ENCODE measurements at regions not wholly inside any gene's neighbourhood (a gene's known extent, or its start where the extent isn't known, plus 50 kb on each side); places are given as distances from the start of the nearest gene placed in this dataset.
"Not testable (repeated sequence)": the region's sequence is repeated elsewhere in the genome, so short reads cannot be mapped to it uniquely, and the experiment has no call there.

DNA sequence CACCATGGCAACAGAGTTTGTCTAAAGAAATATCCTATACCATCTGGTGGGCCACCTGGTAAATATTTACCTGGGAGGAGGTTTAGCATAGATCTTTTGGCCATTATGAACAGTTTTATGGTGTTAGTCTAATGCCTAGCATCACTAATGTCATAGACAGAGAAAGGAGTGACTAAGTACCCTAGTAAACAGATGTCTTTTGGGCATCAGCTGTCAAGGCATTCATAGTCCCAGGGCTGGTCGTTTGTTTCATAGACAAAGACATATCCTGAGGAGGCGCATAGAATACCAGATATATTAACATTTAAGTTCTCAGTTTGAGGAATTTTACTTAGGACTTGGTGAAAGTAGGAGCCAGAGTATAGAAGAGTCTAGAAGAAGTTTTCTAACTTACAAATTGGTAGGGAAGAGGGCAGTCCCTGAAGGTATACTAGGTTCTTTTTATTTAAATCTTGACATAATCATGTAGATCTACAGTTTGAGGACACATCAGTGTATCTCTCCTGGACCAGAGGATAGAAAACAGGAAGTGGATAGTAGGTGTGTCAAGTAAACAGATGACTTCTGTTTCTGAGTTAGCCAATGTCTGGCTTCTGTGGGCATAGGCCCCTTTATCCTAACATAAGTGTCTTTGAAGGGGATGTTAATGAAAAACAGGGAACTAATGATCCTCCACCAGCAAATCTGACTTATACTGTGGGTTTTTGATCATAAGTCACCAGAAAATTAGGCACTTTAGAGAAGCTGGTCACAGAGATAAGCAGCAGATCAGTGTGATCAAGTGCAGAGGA lies 105.0 kb upstream of the PRSS3 start:
- FAIRE-seq (no peak), DNase-seq (ENCODE audit: low spot score) (no peak)

DNA sequence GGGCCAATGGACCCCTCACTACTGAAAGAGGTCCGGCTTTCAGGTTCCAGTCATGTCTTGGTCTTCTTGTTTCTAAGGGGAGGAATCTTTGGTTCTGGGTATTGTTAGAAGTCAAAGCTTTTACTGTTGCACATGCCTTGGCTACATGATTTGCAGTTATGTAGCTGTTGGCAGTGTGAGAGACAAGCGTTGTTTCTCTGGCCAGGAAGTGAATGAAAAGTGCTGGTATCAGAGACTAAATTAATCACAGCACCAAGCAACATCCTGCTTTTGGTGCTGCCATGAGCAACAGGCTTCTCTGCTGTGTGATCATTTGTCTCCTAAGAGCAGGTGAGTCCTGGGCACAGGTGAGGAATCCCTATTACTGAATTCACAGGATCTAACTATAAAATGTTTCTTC lies 100.1 kb upstream of the PRSS3 start:
- DNase-seq (ENCODE audit: low spot score) (no peak), FAIRE-seq (no peak)

DNA sequence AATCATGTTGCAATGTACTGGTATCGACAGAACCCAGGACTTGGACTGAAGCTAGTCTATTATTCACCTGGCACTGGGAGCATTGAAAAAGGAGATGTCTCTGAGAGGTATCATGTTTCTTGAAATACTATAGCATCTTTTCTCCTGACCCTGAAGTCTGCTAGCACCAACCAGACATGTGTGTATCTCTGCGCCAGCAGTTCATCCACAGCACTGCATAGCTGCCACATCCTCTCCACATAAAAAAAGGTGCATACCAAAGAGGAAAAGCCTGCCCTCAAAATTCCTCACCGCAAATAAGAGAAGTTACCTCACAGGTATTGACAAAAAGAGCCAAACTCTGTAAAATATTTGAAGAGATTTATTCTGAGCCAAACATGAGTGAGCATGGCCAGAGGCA lies 99.5 kb upstream of the PRSS3 start:
- FAIRE-seq, result no peak
- no peak for DNase-seq (ENCODE audit: low spot score)

DNA sequence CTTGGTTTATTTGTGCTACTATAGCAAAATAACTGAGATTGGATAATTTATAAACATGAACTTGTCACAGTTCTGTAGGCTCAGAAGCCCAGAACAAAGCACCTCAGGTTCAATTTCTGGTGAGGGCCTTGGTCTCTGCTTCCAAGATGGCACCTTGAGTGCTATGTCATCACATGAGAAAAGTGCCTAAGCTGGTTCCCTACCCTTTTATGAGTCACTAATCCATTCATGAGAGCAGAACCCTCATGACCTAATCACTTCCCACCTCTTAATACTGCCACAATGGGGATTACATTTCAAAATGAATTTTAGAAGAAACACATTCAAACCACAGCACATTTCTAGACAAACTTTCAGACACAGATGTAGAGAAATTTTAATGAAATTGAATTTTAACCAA lies 98.2 kb upstream of the PRSS3 start:
- DNase-seq (ENCODE audit: low spot score) (no peak), FAIRE-seq (no peak)

DNA sequence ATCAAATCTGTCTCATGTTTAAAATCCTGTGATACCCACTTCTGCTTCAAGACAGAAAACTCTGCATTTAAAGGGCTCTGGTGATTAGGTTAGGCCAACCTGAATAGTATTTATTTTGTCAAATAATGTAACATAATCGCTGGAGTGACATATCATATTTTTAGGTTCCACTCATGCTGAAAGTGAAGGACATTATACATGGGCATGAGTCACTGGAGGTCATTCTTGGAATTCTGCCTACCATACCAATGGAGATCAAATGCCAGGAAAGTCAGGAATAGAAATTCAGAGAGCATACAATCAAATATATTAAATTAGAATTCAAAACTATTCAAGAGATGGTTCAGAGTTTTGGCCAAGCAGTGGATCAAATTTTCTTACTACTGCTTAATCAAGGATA lies 97.1 kb upstream of the PRSS3 start:
- DNase-seq (ENCODE audit: low spot score), result no peak
- no peak for FAIRE-seq

DNA sequence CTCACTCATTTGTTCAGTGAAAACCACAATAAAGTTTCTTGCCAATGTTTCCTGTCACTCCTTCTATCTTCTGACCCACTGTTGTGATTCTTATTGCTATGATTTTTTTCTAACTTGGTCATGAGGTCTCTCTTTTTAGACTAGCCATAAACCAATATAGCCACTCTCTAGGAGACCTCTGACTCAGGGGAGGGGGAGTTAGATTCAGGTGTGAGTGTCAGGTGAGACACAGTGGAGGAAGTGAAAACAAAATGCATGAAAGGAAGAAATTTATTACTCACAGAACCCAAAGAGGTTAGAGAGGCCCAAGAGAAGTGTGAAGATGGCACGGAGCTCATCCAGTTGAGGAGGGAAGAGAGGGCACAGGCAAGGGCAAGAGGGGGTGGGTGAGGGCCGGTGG lies 94.4 kb upstream of the PRSS3 start:
- FAIRE-seq; DNase-seq (ENCODE audit: low spot score): not testable (repeated sequence)

DNA sequence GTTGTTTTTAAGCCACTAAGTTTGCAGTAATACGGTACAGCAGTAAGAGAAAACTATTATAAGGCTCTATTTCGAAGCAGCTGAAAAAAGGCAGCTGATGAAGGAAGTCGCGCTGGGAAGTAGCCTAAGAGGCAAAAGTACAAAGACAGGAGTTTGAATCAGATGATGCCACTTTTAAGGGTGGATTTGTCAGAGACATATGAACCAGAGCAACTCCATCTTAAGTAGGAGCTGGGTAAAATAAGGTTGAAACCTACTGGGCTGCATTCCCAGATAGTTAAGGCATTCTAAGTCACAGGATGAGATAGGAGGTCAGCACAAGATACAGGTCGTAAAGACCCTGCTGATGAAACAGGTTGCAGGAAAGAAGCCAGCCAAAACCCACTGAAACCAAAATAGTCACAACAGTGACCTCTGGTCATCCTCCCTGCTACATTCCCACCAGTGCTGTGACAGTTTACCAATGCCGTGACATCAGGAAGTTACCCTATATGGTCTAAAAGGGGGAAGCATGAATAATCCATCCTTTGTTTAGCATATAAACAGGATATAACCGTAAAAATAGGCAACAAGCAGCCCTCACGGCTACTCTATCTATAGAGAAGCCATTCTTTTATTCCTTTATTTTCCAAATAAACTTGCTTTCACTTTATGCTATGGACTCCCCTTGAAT lies 91.8 kb upstream of the PRSS3 start:
- DNase-seq (ENCODE audit: low spot score) (no peak), FAIRE-seq (no peak)

DNA sequence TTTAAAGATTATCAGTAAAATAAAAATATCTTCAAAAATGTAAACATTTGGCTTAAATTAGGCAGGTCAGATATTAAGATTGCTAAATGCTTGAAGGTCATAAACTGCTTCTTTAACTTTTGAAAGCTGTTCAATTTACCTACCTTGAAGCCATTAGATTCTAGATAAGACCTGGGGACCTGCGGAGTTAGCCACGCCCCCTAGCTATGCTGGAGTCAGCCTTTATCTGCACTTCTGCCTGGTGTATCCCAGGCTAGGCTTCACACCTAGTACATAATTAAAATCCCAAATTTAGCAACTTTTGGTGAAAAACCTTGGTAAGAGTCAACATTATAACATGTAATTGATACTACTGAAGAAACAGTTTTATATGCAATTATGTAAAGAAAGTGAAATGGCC lies 89.9 kb upstream of the PRSS3 start:
- FAIRE-seq; DNase-seq (ENCODE audit: low spot score): not testable (repeated sequence)

DNA sequence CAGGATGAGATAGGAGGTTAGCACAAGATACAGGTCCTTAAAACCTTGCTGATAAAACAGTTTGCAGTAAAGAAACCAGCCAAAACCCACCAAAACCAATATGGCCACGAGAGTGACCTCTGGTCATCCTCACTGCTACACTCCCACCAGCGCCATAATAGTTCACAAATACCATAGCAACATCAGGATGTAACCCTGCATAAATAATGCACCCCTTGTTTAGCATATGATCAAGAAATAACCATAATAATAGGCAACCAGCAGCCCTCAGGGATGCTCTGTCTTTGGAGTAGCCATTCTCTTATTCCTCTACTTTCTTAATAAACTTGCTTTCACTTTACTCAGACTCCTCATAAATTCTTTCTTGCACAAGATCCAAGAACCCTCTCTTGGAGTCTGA lies 86.9 kb upstream of the PRSS3 start:
- FAIRE-seq (no peak), DNase-seq (ENCODE audit: low spot score) (no peak)

DNA sequence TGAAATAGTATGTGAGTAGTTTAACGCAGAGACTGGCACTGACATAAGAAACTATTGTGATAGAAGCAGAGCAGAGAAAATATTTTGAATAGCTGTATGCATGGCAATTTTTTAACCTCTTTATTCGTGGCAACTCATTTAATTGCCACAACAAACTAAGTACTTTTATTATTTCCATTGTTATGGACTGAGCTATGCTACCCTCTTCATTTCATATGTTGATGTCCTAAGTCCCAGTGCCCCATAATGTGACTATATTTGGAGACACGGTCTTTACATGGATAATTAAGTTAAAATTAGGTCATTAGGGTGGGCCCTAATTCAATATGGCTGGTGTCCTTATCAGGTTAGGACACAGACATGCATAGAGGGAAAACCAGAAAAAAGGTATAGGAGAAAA lies 86.1 kb upstream of the PRSS3 start:
- no peak for DNase-seq (ENCODE audit: low spot score)
- FAIRE-seq, result no peak

DNA sequence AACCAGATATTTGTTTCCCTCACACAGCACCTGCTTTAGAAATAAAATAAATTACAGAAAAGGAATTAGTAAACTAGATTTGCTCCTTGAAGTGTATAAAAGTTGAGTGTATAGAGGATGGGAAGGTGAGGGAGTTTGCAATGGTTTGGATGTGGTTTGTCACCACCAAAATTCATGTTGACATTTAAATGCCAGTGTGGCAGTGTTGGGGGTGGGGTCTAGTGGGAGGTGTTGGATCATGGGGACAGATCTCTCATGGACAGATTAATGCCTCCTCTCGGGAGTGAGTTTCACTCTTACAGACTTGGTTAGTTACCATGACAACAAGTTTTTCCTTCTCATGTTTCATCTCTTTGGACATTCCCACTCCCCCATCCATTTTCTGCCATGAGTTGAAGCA lies 83.9 kb upstream of the PRSS3 start:
- FAIRE-seq; DNase-seq (ENCODE audit: low spot score): not testable (repeated sequence)

DNA sequence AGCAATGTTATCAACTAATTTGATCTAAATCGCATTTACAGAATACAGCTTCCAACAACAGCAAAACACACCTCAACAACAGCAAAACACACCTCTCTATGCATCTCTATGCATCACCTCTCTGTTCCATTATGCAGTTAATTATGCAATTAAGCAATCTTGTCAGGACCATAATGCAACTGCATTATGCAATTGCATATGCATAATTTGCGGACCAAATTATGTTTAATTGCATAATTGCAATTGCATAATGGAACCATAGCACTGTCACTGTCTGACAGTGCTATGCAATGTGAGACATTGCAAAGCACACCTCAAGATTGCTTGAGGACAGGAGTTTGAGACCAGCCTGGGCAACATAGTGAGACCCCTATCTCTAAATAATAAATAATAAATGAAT lies 80.4 kb upstream of the PRSS3 start:
- DNase-seq (ENCODE audit: low spot score) (no peak), FAIRE-seq (no peak)

DNA sequence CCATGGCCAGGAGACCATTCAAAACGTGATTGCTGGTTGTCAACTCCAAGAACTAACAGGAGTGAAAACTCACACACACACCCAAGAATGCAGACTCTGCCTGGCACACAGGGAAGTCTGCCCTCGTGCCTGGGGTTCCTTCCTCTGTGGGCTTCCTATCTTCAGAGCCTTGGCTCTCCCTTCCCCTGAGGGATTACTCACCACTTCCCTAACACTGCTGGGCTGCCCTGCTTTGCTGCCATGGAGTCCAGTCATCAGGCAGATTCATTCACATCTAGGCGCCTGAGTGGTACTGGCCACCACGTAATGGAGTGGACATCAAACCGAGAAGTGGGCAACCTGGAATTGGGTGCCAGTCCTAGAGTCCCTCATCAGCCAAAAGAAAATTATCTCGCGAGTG lies 76.4 kb upstream of the PRSS3 start:
- peak; percentile 23 for FAIRE-seq

DNA sequence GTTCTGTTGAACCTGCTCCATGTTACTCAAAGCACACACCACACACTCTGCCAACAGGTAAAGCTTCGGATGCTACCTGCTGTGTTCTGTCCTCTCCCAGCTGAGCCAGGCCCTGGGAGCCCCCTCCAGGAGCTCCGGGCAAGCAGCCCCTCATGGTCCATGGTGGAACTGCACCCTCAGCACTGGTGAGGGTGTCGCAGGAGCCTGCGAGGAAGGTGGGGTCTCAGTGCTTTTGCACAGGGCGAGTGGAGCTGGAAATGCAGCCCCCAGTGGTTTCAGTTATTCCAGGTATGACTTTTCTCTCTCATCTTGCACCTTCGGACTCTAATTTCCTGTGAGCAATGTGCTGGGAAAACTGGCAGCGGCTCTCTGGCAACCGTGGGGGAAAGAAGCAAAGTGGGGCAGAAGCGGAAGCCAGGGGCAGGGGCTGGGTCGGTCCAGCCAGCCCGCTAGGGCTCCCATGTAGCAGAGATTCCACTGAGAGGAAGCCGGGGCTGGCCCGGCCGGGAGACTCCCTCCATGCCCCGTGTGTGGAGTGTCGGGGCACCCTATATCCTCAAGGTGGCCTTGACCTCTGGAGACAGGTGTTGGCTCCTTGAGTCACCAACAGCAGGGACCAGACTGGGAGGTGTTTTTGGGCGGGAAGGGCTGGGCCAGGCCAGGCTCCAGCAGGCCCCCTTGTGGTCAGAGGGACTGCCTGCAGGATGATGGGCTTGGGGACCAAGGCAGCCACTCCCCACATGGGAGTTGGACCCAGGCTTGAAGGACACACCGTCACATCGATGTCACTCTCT lies 75.6 kb upstream of the PRSS3 start:
- FAIRE-seq (peak; percentile 58), DNase-seq (ENCODE audit: low spot score) (peak; percentile 42)

More for the DNA sequence above, 76.4 kb upstream of the PRSS3 start:
- DNase-seq (ENCODE audit: low spot score), result no peak

DNA sequence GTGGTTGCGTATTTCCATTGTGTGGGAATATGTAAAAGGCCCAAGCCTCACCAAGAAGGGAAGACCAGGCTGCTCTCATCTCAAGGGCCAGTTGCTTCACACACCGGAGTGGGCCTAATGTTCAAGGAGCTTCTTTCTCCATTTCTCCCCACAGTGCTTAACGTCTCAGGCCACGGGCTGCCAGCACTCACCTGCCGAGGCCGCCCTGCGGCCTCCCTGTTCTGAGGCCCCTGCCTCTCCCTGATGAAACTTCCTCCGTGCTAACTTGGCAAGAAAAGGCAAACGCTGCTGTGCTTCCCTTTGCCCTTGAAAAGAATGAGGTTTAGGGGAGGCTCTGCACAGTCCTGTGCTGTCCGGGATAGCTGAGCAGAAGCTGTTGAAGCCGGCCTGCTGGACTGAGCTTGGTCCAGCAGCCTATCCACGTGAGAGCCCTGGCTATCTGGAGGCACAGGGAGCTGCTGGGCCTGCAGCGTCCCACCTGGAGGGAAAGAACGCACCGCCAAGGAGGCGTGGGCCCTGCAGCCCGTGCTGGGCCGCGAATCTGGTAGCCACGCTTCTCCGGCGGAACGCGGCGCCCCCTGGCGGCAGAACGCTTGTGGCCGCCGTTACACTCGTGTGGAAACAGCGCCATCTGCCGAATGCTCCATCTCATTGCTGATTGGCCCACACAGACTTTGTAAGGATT lies 73.5 kb upstream of the PRSS3 start:
- peak; percentile 95 for FAIRE-seq
- peak; percentile 80 for DNase-seq (ENCODE audit: low spot score)

DNA sequence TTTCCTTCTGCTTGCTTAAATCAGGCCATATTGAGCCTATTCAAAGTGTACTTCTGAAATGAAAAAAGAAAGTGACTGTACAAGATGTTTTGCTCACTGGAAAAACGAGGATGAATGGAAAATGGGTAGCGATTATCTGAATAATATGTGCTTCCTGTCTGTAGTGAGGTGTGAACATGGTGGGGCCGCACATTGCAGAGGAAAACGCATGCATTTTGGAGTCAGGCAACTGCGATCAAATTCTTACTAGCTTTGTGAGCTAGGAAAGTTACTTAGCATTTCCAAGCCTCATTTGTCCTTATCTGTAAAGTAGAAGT lies 73.0 kb upstream of the PRSS3 start:
- no peak for FAIRE-seq
- DNase-seq (ENCODE audit: low spot score), result no peak

DNA sequence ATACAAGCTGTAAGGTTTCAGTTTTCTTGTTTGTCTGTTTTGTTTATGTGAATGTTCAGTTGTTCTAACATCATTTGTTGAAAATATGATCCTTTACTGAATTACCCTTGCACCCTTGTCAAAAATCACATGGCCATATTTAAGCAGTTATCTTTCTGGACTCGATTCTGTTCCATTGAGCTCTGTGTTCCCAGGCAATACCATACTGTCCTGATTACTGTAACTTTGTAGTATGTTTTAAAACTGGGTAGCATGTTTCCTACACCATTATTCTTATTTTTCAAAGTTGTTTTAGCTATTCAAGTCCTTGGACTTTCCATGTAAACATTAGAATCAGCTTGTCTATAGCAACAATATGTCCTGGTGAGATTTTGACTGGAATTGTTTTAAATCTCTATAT lies 66.7 kb upstream of the PRSS3 start:
- FAIRE-seq (no peak), DNase-seq (ENCODE audit: low spot score) (no peak)

DNA sequence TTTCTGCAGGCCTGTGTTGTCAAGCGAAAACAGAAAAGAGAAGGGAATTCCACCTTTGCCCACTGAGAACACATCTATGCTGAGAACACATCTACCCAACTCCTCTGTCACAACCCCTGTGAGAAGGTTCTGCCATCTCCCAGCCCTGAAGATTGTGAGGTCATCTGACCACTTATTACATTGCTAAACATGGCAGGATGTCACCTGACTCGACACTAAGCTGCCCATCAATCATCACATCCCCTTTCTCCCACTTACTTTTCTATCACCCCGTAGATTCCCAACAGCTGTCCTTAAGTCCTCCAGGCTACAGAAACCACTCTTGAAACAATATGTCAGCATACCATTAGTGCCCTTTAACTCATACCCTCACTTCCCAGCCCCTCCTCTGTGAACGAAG lies 64.2 kb upstream of the PRSS3 start:
- FAIRE-seq (no peak), DNase-seq (ENCODE audit: low spot score) (no peak)

DNA sequence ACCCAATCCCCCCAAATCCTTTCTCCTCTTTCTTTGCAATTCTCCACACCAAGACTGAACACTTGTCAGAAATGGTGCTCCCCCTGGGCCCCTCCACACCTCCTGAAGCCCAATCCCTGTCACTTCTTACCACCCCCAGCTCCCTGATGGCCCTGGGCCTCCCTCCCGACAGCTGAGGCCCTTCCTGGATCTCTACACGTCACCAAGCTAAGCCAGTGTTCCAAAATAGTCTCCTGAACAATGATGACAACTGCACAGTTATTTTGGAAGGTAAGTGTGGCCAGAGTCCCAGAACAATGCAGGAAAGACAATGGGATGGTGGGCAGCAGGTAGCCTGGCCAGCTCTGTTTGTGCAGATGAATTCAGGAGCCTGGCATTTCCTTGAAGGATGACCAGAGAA lies 63.7 kb upstream of the PRSS3 start:
- DNase-seq (ENCODE audit: low spot score) (no peak), FAIRE-seq (no peak)

DNA sequence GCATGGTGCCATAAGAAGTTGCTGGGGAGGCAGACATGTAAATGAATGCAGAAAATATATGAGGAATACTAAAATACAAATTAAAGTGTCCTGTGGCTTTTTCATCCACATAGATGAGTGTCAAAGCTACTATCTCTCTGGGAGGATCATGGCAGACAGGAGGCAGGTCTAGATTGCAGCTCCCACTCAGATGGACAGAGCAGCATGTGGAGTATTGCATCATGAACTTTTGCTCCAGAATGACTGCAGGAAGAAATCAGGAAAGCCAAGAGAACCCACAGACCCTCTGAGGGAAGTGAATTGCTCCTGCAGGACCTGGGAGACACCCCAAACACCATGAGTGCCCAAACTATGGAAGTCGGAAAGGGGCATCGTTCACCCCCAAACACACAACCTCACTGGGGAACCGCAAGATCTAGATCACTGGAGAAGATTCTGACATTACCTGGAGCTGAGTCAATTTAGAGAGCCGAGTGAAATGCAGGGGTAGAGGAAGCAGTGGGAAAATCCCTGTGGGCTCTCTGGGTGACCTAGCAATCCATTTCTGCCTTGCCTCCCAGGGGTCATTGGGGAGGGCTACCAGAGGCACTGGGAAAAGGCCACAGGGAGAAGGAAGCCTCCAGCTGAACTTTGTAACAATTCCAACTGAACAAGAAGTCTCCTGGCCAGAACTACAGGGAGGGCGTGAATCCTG lies 61.0 kb upstream of the PRSS3 start:
- FAIRE-seq; DNase-seq (ENCODE audit: low spot score): not testable (repeated sequence)
